IPS DF 6.9 (cell line): ENCODE measurements at regions not wholly inside any gene's neighbourhood (a gene's known extent, or its start where the extent isn't known, plus 50 kb on each side); places are given as distances from the start of the nearest gene placed in this dataset.

Source experiments
- DNase-seq: peaks from one replicate; pipeline ENCODE4 v3.0.0-alpha.2; 2013; ENCODE audit warnings: low read depth, low spot score
- H3K27ac ChIP-seq: one replicate; pipeline ENCODE4 v1.5.1; 2013; ENCODE audit warnings: low read length, control low read depth
- H3K27me3 ChIP-seq: 2 replicates; pipeline ENCODE4 v1.6.1; 2013; ENCODE audit warnings: mild to moderate bottlenecking, low read length; ENCODE audit not compliant: control insufficient read depth, insufficient read depth
- H3K36me3 ChIP-seq: 2 replicates; pipeline ENCODE4 v1.6.1; 2013; ENCODE audit warnings: low read length; ENCODE audit not compliant: control insufficient read depth, insufficient read depth
- H3K4me1 ChIP-seq: 2 replicates; pipeline ENCODE4 v1.6.1; 2013; ENCODE audit warnings: low read length; ENCODE audit not compliant: control insufficient read depth, insufficient read depth
- H3K4me3 ChIP-seq: 2 replicates; pipeline ENCODE4 v1.5.1; 2013; ENCODE audit warnings: mild to moderate bottlenecking, low read length
- H3K9me3 ChIP-seq: 2 replicates; pipeline ENCODE4 v1.6.1; 2013; ENCODE audit warnings: low read length, inconsistent platforms; ENCODE audit not compliant: control insufficient read depth, insufficient read depth
- WGBS: extraction: QIAGEN DNeasy Blood & Tissue Kit; methylation state at CpG from one replicate; pipeline ENCODE4 v1.1.7; 2013; ENCODE audit warnings: mixed read lengths, missing lambda C conversion rate; ENCODE audit not compliant: insufficient read length, insufficient coverage; 5-methylcytosine and 5-hydroxymethylcytosine counted together

DNA sequence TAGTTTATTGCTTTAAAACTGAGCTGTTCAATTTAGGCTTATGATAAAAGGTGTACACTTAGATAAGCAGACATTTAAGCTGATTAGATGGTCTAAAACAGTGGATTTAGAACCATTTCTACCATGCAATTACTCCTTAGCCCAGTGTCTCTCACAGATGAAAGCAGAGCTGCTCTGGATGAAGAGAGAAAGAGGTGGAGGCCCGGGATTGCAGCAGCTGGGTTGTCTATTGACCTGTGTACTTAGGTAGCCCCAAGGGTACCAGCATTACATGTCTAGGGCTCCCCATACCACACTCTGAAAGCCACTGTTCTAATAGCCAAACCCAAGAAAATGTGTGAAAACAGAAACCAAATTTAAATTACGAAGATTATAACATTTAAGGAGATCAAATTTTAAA is 86.0 kb upstream of the GIMD1 start:
- no peak overlapping the region for H3K4me3 ChIP-seq
- WGBS = no CpG with 5 or more reads among the region's 2 CpGs
- no peaks in the 10 kb centered on the region for H3K9me3 ChIP-seq
- no peak overlapping the region for H3K27ac ChIP-seq
- H3K4me1 ChIP-seq = no peaks in the 10 kb centered on the region
- DNase-seq = no peak
- H3K27me3 ChIP-seq = no peaks in the 10 kb centered on the region
- no peaks in the 10 kb centered on the region for H3K36me3 ChIP-seq

GRCh38 chr4:106454021-106454420 is 85.4 kb upstream of the GIMD1 start:
- Histone ChIP-seq H3K9me3 (no peaks in the 10 kb centered on the region), H3K4me1 (no peaks in the 10 kb centered on the region), H3K27ac (no peak overlapping the region), H3K4me3 (no peak overlapping the region), H3K36me3 (no peaks in the 10 kb centered on the region), H3K27me3 (no peaks in the 10 kb centered on the region)
- WGBS = no CpG with 5 or more reads among the region's 2 CpGs
- no peak for DNase-seq

GRCh38 chr4:106451091-106451490 is 82.5 kb upstream of the GIMD1 start:
- WGBS = no CpG with 5 or more reads among the region's 1 CpG
- no peaks in the 10 kb centered on the region for H3K27me3 ChIP-seq
- H3K27ac ChIP-seq = no peak overlapping the region
- no peaks in the 10 kb centered on the region for H3K4me1 ChIP-seq
- H3K4me3 ChIP-seq = no peak overlapping the region
- DNase-seq = no peak
- H3K9me3 ChIP-seq = no peaks in the 10 kb centered on the region
- H3K36me3 ChIP-seq = no peaks in the 10 kb centered on the region

DNA sequence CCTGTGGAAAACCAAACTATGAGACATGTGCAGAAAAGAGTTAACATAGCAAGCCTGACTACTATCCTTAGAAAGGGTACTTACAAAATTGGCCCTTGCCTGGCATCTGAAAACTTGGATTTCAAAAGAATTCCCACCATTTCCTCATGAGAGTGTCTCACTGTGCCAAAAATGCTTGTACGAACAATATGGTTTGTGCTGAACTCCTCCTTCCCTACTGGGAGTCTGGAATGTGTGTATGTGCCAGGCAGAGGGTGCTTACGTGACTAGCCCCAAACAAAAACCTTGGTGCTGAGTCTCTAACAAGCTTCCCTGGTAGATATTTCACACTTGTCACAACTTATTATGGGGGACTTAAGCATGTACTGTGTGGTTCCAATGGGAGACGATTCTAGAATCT is 81.7 kb upstream of the GIMD1 start:
- H3K4me3 ChIP-seq = no peak overlapping the region
- no peaks in the 10 kb centered on the region for H3K27me3 ChIP-seq
- H3K4me1 ChIP-seq = no peaks in the 10 kb centered on the region
- no peaks in the 10 kb centered on the region for H3K9me3 ChIP-seq
- WGBS = no CpG with 5 or more reads among the region's 3 CpGs
- DNase-seq = no peak
- H3K27ac ChIP-seq = no peak overlapping the region
- H3K36me3 ChIP-seq = no peaks in the 10 kb centered on the region

DNA sequence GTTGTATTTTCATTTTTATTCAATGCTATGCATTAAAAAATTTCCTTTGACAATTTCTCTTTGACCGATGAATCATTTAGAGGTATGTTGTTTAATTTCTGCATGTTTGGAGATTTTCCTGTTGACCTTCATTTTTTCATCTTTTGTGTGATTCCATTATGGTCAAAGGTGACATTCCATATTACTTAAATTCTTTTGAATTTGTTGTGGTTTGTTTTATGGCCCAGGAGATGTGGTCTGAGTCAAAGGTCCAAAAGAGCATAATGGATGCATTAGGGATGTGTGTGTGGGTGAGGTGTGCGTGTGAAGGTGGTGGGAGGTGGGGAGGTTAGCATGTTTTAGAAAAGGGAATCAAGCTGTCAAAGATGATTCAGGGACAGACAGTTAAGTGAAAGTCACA is 76.0 kb upstream of the GIMD1 start:
- no peaks in the 10 kb centered on the region for H3K9me3 ChIP-seq
- H3K27ac ChIP-seq = no peak overlapping the region
- WGBS = 100% methylated on average over 1 of the region's 2 CpGs
- no peak overlapping the region for H3K4me3 ChIP-seq
- no peaks in the 10 kb centered on the region for H3K4me1 ChIP-seq
- DNase-seq = no peak
- H3K27me3 ChIP-seq = no peaks in the 10 kb centered on the region
- H3K36me3 ChIP-seq = no peaks in the 10 kb centered on the region

GRCh38 chr4:106430797-106431196 is 62.2 kb upstream of the GIMD1 start:
- Histone ChIP-seq H3K27me3 (no peaks in the 10 kb centered on the region), H3K36me3 (no peaks in the 10 kb centered on the region), H3K9me3 (no peaks in the 10 kb centered on the region), H3K27ac (no peak overlapping the region), H3K4me3 (no peak overlapping the region), H3K4me1 (no peaks in the 10 kb centered on the region)
- no peak for DNase-seq
- WGBS = no CpG with 5 or more reads among the region's 2 CpGs

- Histone ChIP-seq H3K4me1 (no peaks in the 10 kb centered on the region), H3K4me3 (no peak overlapping the region), H3K27me3 (no peaks in the 10 kb centered on the region), H3K36me3 (no peaks in the 10 kb centered on the region), H3K9me3 (no peaks in the 10 kb centered on the region), H3K27ac (no peak overlapping the region)
- DNase-seq = no peak
- WGBS = no CpG with 5 or more reads among the region's 2 CpGs
Observed at GRCh38 chr4:106429885-106430284, 61.3 kb upstream of the GIMD1 start.

DNA sequence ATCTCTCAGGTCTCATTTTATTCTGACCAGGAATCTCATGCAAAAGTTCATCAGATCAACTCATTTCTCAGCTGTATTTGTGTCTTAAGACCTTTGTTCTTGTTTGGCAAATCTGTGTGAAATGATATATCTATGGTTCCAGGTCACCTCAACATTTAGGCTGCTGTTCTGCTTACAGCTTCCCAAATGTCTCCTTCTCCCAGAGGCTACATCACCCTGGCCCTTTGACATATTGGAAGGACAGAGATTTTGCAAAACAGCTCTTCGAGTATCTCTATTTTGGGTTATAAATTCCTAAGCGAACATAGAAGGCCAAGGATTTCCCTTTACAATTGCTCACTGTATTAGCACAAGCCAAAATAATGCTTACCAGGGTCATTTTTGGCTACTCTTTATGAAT is 57.5 kb upstream of the GIMD1 start:
- no CpG with 5 or more reads among the region's 2 CpGs for WGBS
- H3K36me3 ChIP-seq = no peaks in the 10 kb centered on the region
- no peaks in the 10 kb centered on the region for H3K9me3 ChIP-seq
- no peak overlapping the region for H3K4me3 ChIP-seq
- H3K4me1 ChIP-seq = no peaks in the 10 kb centered on the region; the same call in 1 of the 2 replicates
- no peak overlapping the region for H3K27ac ChIP-seq
- H3K27me3 ChIP-seq = no peaks in the 10 kb centered on the region
- DNase-seq = no peak

- DNase-seq = no peak
- H3K36me3 ChIP-seq = no peaks in the 10 kb centered on the region
Observed at GRCh38 chr4:106425576-106425975, 57.0 kb upstream of the GIMD1 start.

DNA sequence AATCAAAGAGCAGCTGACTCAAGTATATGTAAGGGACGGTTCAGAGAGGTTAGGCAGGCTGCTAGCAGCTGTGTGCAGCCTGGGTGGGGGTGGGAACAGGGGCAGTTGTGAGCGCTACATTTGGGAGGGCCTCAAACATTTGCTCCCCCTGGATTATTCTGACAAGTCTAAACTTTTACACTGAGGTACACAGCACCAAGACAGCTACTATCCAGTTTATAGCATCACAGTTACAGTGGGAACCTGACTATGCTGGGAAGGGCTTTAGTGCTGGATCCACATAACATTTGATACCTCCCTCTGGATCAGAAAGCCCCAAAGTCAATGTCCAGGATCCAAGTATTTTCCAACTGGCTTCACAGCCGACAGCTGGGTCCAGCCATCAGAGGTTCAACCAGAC is 55.8 kb upstream of the GIMD1 start:
- Histone ChIP-seq H3K27ac (no peak overlapping the region), H3K9me3 (no peaks in the 10 kb centered on the region), H3K4me1 (no peaks in the 10 kb centered on the region; the same call in 1 of the 2 replicates), H3K36me3 (no peaks in the 10 kb centered on the region), H3K4me3 (no peak overlapping the region), H3K27me3 (no peaks in the 10 kb centered on the region)
- no CpG with 5 or more reads among the region's 3 CpGs for WGBS
- no peak for DNase-seq

More at GRCh38 chr4:106425576-106425975, 57.0 kb upstream of the GIMD1 start:
- Histone ChIP-seq H3K27ac (no peak overlapping the region), H3K4me3 (no peak overlapping the region), H3K27me3 (no peaks in the 10 kb centered on the region), H3K4me1 (no peaks in the 10 kb centered on the region; the same call in 1 of the 2 replicates), H3K9me3 (no peaks in the 10 kb centered on the region)

- DNase-seq = no peak
- H3K27ac ChIP-seq = no peak overlapping the region
- H3K9me3 ChIP-seq = no peaks in the 10 kb centered on the region
- H3K36me3 ChIP-seq = no peaks in the 10 kb centered on the region
- no peak overlapping the region for H3K4me3 ChIP-seq
- no peaks in the 10 kb centered on the region; the same call in 1 of the 2 replicates for H3K4me1 ChIP-seq
- no peaks in the 10 kb centered on the region for H3K27me3 ChIP-seq
Observed at GRCh38 chr4:106423791-106424190, 55.2 kb upstream of the GIMD1 start.
